ENCODE measurements at regions not wholly inside any gene's neighbourhood (a gene's known extent, or its start where the extent isn't known, plus 50 kb on each side); places are given as distances from the start of the nearest gene placed in this dataset.
"Not testable (repeated sequence)": the region's sequence is repeated elsewhere in the genome, so short reads cannot be mapped to it uniquely, and the experiment has no call there.

GRCh38 chr14:106674509-106675125, 1148.2 kb downstream of the TMEM121 start:
- TF ChIP-seq EZH2 (IDR thresholded peaks at IDR 0.05; ENCODE audit: insufficient read depth, poor library complexity, severe bottlenecking); EZH2phosphoT487 (IDR thresholded peaks at IDR 0.05; ENCODE audit: insufficient read depth, low read depth): not testable (repeated sequence)
